ENCODE measurements at regions not wholly inside any gene's neighbourhood (a gene's known extent, or its start where the extent isn't known, plus 50 kb on each side); places are given as distances from the start of the nearest gene placed in this dataset.

DNA sequence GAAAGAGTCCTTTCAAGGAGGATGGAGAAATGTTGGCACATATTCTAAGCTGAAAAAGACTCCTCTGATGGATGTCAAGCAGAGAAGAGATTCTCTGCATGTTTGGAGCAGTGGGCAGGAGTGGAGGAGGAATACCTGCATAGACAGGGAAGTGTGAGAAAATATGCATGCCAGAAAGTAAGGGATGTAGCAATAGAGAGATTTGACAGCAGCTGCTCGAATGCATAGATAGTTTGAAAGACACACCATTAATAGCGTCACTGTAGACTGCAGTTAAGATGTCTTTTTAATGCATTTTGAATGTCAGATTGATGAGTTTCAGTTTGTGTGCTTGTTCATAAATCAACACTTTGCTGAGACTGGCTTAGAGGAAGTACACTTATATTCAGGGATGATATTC, 169.9 kb upstream of the POT1 start:
- no peak for TF ChIP-seq CTCF (IDR thresholded peaks at IDR 0.05)
- no peak for TF ChIP-seq POLR2AphosphoS5 (IDR thresholded peaks at IDR 0.05)
- TF ChIP-seq POLR2A (IDR thresholded peaks at IDR 0.05) = no peak
- TF ChIP-seq EP300 (IDR thresholded peaks at IDR 0.05) = no peak
